Fibroblast of skin of right quadriceps (primary cell): ENCODE measurements at regions not wholly inside any gene's neighbourhood (a gene's known extent, or its start where the extent isn't known, plus 50 kb on each side); places are given as distances from the start of the nearest gene placed in this dataset.
"Not testable (repeated sequence)": the region's sequence is repeated elsewhere in the genome, so short reads cannot be mapped to it uniquely, and the experiment has no call there.

ENCODE experiments used
- DNase-seq: peaks from one replicate; pipeline ENCODE4 v3.0.0-alpha.2; 2013

GRCh38 chrX:140053846-140054245 lies 88.5 kb upstream of the CXorf66 start:
- DNase-seq: no peak

- no peak for DNase-seq
Observed at GRCh38 chrX:140050906-140051305, 85.6 kb upstream of the CXorf66 start.

- no peak for DNase-seq
Observed at GRCh38 chrX:140040386-140040785, 75.1 kb upstream of the CXorf66 start.

- no peak for DNase-seq
Observed at GRCh38 chrX:140038842-140039241, 73.5 kb upstream of the CXorf66 start.

GRCh38 chrX:140034916-140035315 lies 69.6 kb upstream of the CXorf66 start:
- DNase-seq: no peak

- DNase-seq: no peak
Observed at GRCh38 chrX:140022482-140022881, 57.2 kb upstream of the CXorf66 start.

- DNase-seq: not testable (repeated sequence)
Observed at GRCh38 chrX:140019134-140019533, 53.8 kb upstream of the CXorf66 start.
